NCI-H345 (cell line): ENCODE measurements at regions not wholly inside any gene's neighbourhood (a gene's known extent, or its start where the extent isn't known, plus 50 kb on each side); places are given as distances from the start of the nearest gene placed in this dataset.

Experiments
- DNase-seq: peaks from one replicate; lab custom pipeline; 2025; lab: John Stamatoyannopoulos, UW

DNA sequence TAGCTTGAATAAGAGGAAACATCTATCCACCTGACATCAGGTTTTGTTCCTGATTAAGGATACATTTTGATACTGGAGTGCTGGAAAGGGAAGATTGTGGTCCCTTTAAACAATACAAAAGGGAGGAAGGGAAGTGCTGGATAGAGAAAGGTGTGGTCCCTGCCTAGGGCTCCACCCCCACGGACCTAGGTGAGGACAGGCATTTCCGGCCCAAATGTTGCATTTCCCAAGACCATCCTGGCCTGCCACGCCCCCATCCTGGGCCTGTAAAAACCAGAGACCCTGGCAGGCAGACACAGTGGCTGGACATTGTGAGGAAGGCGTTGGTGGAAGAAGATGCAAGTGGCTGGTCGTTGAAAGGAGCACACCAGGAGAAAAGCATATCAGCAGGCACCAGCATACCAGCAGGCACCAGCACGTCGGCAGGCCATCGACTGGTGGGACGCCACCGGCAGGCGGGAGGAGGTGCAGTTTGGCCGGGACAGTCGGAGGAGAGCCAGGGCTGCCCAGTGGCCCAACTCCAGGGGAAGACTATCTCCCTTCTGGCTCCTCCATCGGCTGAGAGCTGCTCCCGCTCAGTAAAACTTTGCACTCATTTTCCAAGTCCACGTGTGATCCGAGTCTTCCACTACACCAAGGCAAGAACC is 53.2 kb upstream of the AMN1 start:
- no peak for DNase-seq

DNA sequence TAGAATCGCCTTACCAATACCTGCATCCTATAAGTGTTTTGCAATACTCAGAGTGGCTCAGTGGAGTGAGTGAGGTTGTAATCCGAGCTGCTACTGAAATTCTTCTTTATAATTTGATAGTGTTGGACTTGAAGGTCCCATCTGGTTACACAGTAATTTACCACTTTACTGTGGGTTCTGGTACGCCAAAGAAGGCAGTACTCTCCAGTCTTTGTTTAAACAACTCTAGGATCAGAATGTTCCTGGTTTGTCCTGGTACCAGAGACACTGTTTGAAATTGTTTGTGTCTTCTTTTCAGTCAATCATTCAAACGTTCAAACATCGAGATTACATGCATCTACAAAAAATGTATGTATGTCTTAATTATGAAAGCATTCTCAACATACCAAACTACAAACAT is 51.3 kb upstream of the AMN1 start:
- DNase-seq = no peak

DNA sequence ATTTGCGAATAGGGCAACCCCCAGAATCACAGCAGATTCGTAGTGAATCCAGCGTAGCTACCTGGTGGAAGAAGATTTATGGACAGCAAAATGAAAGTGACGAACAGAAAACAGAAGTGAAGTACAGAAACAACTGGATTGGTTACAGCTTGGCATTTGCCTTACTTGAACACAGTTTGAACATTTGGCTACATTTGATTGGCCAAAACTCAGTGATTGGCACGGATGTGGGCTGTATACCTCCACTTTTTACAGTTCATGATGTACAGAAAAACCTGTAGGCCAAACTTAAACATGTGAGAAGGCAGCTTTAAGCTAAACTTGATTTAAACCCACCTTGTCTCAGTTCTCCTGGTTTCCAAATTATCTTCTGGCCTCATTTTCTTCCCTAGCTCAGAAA is 49.9 kb upstream of the AMN1 start:
- DNase-seq = no peak
